GM18508 (cell line): ENCODE measurements at regions not wholly inside any gene's neighbourhood (a gene's known extent, or its start where the extent isn't known, plus 50 kb on each side); places are given as distances from the start of the nearest gene placed in this dataset.

Experiments used
- ATAC-seq: cut with Tn5 transposase; IDR thresholded peaks from one replicate; pipeline ENCODE4 v1.9.1; 2021; ENCODE audit warnings: moderate number of reproducible peaks; ENCODE audit not compliant: insufficient read depth, unreplicated experiment

DNA sequence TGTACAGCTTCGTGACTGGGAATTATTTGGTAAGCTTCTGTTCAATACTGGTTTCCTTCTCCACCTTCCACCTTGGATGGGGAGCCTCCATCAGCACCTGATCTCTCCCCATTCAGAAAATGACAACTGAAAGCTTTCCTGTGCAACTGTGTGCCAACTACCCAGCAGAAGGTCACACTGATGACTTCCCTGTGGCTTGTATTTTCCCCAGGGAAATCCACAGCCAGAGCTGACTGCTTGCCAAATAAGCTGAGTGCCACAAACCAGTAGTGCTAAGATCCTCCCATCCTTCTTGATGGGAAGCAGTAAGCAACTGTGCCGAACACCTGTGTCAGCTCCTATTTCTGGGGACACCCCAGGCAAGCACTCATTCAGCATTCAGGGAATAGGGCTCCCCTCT lies 257.2 kb upstream of the SOX5 start:
- no peak for ATAC-seq

DNA sequence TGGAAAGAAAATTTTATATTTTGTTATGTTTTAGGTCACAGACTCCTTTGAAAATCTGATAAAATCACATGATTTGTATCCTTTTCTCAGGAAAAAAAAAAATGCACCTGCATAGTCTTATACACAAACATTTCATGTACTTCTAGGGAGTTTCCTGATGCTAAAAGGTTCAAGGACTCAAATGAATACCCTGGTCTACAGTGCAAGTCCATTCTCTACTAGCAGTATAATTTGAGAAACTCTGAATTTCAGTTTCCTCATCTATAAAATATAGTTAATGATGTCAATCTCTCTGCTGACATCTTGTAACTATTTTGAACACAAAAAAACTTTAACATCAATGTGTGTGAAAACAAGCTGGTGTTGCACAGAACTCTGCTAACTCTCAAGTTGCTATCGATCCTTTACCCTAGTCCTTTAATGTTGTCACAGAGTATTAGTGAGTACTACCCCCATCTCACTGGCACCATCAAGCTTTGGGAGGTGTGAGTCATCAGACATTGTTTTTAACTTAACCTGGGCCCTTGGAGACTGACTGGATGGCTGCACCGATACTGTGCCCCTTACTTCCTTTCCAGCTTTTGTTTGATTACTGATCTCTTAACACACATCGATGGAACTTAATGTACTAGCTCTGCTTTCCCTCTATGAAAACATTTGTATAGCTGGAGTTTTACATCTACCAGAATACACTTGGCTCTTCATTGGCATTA lies 251.9 kb upstream of the SOX5 start:
- no peak for ATAC-seq

DNA sequence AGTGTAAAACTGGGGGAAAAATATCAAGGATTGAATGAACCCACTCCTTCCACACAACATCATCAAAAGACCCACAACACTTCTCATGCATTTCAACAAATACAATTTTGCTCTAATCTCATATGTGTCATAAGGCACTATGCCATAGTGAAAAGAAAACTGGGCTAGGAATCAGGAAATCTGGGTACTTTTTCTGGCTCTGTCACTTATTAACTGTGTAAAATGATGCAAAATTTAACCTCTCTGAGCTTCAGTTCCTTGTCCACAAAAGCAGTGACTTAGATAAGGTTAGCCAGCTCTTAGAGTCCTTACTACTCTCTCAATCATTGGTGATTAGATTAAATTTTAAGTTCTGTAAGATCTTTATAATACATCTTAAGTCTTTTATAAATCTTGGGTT lies 250.5 kb upstream of the SOX5 start:
- peak; percentile 33 for ATAC-seq

DNA sequence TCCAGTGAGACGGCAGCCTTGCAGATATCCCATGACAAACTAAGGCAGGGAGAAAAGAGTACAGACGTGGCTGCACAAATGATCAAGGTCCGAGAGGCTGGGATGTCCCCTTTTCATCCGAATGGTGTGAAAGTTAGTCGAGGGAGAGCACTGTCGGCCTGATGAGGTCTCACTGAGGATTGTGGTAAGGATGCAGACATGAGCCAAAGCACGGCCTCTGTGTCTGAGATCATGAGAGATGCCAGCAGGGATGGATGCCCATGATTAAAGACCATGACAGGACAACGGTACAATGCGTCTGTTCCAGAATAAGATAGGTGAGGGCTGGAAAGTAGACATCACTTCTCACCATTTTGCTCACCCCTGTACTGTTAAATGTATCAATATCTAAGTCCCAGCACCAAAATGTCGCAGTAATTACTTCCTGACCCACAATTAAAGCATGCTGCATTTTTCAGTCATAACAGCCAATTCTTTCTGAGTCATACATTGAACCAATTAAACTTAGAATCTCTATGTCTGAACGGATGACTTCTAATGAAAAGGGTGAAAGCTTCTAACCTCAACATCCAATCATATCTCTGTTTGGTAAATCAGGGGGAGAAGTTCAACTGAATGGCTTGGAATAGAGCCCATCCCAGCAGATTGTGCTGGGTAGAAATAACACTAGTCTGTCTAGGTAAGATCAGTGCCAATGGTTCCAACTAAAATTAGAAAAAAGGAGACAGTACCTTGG lies 249.6 kb upstream of the SOX5 start:
- peak; percentile 28 for ATAC-seq

DNA sequence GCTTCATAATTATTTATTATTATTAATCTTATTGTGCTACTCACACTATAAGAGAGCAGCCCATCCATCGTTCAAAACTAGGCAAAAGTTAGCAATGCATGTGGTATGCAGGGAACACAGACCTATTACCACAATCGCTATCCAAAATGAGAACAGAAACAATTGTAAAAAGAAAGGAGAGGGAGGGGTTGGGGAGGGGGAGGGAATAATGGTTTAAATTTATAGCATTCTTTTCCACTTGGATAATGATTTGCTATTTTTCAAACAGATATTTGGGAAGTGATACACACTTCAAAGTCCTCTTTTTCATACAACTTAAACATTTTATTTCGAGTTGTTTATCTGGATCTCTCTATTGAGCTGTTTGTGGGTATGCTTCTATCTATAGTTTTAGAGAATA lies 248.6 kb upstream of the SOX5 start:
- ATAC-seq, result no peak

DNA sequence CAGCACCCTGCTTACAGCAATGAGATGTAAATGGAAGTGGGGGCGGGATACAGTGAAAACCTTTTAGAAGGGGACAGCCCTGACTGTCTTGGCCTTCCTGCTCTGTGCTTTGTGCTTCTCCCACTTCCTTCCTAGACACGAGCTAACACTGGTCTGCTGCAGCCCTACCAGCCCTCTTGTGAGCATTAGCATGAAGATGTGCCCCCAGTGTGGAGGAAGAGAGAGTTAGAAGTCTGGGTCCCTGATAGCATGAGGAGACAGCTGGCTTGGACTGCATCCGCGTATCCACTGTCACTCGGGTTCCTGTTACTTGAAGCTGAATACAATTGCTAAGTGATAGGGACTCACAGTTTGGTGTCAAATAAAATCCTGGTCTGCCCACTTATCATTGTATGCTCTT lies 248.1 kb upstream of the SOX5 start:
- ATAC-seq, result no peak

DNA sequence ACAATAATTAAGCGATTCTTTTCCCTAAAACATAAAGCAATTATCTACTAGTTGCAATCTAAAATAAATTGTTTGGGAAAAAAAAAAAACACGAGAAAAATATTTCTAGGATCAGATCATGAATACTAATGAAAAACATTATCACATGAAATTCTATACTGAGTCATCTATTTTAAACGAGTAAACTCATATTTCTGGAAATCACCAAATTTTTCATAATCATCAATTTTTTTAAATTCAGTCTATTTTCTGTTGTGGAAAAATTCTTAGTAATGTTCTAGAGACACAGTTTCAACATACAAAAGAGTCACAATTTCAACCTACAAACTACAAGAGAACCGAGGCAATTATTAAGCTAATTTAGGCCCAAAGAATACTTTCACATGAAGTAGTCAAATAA lies 245.6 kb upstream of the SOX5 start:
- ATAC-seq, result no peak

DNA sequence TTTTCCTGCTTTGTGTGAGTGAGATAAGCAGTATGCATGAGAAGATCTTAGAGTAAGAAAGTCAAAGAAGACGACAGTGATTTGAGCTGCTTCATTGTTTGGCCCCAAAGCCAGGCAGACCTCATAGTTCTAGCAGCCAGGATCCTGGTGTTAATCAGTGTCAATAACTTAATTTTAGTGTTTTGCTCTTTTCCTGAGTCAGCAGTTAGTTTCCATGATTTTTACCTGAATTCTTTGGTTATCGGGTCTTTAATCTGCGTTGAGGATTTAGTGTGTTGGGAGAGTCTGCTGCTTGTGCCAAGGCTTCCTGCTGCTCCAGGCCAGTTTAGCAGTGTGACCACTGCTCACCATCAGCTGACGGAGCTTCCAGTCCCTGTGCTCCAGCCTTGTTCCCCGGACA lies 241.6 kb upstream of the SOX5 start:
- ATAC-seq, result no peak

DNA sequence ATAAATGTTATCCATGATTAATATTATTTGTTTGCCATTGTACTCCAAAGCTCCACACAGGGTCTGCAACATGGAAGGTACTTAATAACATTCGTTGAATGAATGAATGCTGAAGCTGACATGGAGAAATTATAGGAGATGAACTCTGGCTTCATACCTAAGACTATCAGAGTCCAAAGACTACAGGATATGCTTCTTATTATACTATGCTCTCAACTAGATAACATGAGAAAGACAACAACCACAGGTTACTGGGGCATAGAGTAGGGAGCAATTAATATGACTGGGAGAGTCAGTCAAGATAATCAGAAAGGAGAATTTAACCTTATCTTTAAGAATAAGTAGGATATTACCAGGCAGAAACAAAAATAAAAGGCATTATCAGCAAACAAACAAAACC lies 236.3 kb upstream of the SOX5 start:
- no peak for ATAC-seq

DNA sequence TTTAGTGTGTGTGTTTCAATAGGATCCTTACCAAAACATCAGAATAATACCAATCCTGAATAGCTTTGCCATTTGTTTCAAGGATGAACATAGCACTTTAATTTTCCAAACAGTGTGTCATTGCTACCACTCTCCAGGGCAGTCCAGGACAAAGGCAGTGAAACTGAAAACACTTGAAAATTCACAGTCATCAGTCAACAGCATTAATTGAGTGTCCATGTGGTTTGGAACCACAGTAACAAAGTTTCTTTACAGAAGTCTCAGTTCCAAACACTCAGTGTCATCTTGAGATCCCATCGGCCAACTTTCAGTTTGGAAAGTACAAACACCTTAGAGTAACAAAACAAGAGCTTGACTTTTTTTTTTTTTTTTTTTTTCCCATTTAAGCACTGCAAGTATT lies 228.4 kb upstream of the SOX5 start:
- peak; percentile 92 for ATAC-seq

DNA sequence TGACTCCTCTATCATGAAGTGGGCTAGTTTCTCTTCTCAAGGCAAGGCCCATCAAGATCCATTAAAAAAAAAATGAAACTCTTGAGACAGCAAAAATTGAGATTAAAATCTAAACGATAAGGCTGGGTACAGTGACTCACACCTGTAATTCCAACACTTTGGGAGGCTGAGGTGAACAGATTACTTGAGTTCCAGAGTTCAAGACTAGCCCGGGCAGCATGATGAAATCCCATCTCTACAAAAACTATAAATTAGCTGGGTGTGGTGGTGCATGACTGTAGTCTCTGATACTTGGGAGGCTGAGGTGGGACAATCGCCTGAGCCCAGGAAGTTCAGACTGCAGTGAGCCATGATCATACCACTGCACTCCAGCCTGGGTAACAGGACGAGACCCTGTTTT lies 226.5 kb upstream of the SOX5 start:
- no peak for ATAC-seq

DNA sequence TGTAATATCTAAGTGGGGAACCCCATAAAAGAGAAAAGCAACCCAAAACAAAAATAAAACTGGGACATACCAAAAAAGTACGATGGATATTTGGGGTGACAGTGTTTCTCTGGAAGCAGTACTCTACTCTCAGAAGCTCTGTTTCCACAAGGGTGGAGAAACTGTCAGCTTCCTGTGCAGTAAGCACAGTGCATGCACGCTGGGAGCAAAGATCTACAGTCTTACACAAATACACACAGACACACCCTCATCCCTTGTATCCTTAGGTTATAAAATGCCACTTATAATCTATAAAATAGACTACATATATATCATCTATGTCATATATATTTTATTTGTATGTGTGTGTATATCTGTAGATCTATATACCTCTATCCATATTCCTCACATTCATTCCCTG lies 225.8 kb upstream of the SOX5 start:
- no peak for ATAC-seq

DNA sequence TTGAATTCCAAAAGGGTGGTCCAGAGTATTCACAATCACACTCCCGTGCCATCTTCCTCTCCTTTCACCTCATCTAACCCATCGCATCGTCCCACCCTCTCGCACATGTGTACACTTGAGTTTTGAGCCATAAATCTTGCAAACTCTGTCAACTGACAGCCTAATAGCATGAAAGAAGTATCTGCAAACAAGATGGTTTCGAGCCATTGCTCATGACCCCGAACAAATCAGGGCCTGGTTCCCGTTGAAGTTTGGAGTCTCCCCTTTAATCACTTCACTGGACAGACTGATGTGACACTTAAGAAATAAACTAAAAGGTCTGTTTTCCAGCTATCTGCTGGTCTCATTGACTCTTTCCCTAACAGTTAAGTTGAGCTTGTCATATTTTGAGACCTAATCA lies 223.6 kb upstream of the SOX5 start:
- no peak for ATAC-seq

DNA sequence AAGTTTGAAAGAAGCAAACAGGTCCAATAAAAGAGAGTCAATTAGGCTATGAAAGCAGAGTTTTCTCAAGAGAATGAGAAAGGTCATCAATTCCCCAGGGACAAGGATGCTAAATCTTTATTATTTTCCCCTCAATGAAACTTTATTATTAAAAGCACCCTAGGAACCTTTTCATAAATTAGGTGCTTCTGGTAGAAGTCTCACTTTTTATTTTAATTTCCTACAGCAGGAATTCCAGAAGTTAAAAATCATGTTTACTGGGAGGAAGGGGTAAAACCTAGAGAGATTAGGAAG lies 223.2 kb upstream of the SOX5 start:
- ATAC-seq, result no peak

DNA sequence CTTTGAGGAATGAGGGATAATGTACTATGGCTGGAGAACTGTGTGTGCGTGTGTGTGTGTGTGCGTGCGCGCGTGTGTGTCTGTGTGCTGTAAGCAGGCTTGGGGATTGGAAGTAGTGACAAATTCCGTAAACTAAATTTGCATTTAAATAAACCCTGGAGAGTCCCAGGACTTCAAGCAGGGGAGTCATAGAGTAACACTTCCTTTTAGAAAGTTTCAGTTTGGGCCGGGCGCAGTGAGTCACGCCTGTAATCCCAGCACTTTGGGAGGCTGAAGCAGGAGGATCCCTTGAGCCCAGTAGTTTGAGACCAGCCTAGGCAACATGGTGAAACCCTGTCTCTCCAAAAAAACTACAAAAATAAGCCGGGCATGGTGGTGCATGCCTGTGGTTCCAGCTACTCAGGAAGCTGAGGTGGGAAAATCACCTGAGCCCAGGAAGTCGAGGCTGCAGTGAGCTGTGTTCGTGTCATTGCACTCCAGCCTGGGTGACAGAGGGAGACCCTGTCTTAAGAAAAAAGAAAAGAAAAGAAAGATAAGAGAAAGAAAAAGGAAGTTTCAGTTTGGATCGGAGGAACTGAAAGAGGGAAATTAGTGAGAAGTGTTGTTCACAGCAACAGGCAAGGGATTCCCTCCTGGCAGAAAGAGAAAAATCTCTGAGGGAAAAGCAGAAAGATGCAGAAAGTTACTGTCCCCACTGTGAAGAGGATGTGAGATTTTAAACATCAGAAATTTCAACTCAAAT lies 222.7 kb upstream of the SOX5 start:
- ATAC-seq, result peak; percentile 86

DNA sequence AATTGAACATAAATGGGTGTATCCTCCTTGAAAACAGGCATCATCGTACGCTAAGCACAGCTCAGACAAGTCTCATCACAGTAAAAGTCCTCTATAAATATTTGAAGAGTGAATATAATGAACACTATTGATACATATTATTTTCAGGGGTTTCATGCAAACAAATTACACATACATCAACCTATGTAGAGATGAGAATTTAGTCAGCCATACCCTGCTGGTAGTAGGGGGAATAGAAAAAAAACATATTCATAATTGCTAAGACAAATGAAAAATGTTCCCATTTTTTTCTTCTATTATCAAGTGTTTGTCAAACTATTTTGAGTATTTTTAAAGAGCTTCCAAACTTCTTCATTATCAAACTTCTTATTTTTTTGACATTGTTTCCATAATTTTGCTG lies 205.6 kb upstream of the SOX5 start:
- no peak for ATAC-seq

DNA sequence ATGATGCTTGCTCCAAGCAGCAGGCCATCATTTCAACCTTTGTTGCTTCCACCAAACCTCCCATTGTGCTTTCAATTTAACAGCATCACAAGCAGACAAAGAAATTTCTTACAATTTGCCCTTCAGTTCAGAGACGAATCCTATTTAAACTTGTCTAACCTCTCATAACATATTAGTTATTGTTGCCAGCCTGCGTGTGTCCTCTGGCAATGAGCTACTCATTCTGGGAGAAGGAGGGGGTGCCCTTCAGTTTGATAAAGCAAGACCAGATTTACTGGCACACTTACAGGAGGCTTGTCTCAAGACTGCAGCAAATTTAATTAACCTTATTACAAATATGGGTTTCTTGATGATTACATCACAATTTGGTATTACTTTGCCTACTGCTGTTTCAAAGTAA lies 203.6 kb upstream of the SOX5 start:
- no peak for ATAC-seq

DNA sequence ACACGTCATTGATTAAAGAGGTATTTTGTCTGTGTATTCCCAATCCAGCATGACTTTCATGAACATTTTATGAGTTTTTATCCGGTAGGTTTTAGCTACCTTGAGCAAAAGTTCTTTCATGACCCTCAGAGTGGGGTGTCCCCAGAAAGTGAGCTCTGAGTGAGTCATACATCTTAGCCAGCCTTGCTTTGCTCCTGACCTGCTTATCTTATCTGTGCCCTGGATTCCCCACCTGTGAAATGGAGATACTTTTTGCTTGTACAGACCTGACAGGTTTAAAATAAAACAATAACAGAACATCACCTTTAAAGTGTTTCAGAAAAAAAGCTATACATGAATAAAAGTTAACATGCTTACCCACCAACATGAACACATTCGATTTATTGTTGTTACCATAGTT lies 202.8 kb upstream of the SOX5 start:
- ATAC-seq, result no peak

DNA sequence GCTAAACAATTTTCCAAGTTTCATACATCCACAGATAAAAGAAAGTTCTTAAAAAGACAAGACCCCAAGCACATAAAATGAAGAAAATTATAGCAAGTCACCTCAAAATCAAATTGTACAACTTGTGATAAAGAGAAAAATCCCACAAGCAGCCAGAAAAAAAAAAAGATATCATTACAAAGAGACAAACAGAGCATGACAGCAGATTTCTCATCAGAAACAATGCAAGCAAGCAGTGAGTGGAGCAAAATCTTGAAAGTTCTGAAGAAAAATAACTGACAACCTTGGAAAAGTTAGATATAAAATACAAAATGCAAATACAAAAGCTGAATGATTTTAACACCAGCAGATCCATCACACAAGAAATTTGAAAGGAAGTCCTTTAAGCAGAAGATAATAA lies 194.5 kb upstream of the SOX5 start:
- ATAC-seq, result no peak

DNA sequence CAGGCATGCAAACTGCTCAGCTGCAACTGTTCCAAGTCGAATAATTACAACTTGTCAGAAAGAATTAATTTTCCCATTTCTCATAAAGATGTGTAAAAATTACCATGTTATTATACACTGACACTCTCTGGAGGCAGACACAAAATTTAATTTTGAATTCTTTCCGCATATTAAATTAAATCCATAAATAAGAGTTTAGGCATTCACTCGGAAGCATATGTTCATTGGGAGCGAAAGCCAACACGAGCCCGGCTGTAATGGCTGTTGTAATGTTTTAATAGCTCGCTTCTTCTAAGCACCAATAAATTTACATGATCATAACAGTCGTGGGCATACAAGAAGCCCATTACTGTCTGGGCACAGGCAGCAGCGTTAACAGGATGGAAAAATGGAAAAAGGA lies 189.6 kb upstream of the SOX5 start:
- no peak for ATAC-seq

DNA sequence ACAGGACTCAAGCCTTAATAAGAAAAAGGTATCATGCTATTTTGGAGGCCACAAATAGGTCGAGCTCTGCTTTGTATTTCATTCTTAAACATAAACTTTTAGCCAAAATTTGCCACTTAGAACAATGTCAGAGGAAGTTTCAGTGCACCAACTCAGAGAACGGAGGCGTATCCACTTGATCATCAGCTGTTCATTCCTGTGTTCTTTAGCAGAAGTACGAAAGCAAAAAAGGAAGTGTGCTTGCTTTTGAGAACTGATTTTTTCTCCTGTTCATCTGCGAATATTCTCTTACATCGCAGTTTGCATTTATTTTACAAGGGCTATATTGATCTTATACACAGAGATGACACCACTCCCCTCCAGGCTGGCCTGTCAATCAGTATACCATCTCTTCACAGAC lies 188.6 kb upstream of the SOX5 start:
- ATAC-seq, result no peak
